ENCODE measurements at regions not wholly inside any gene's neighbourhood (a gene's known extent, or its start where the extent isn't known, plus 50 kb on each side); places are given as distances from the start of the nearest gene placed in this dataset.
A peak's percentile ranks its signal among the peaks of the same experiment; 100 is the strongest.
"Not testable (repeated sequence)": the region's sequence is repeated elsewhere in the genome, so short reads cannot be mapped to it uniquely, and the experiment has no call there.

DNA sequence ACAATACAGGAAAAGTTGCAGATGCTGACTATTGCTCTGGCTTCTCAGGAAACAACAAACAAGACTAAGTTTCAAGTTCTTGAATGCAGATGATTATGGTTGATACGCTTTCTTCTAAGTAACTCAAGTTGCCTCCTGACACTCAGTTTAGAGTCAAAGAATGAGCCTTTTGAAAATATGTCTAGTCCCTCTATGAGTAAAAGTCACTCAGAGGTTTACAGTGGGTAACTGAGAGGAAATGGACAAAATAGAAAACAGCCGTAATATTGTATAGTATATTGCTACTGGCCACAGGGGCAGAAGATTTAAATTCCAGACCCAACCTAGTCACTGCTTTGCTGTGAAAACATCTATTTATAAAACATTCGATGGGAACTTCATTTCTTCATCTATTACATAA lies 280.0 kb upstream of the ID4 start:
- DNase-seq (ENCODE audit: insufficient read length, low spot score) (no peak), FAIRE-seq (no peak)

DNA sequence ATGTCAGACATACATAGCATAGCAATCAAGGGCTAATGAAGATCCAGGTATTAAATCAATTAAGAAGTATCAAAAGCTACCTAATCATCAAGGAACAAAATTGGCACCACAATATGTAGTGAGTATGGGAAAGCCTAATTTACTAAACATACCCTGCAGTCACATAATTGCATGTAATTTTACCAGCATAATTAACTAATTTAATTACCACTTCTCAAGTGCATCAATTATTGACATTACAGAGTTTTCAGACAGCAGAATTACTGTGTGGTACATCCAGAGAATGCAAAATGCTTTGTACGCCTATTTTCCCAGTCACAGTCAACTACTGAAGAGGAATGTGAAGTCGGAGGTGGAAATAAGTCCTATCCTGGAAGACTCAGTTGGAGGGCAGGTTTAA lies 279.0 kb upstream of the ID4 start:
- FAIRE-seq = no peak
- no peak for DNase-seq (ENCODE audit: insufficient read length, low spot score)

DNA sequence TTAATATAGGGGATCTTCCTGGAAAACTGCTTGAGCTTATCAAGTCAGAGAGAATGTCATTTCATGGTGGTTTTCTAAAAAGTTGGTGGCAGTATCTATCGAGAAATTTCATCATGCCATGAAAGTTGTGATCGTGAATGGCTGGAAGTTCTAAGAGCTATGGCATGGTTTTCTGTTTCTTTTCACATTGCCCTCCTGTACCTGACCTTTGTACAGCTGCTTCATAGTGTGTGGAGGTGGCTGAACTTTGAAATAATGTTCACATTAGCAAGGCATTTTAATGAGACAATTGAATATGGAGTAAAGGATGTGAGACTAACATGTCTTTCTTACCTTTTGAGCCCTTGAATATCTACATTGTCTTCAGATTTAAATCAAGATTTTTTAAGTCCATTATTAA lies 278.2 kb upstream of the ID4 start:
- DNase-seq (ENCODE audit: insufficient read length, low spot score) = no peak
- FAIRE-seq = no peak

DNA sequence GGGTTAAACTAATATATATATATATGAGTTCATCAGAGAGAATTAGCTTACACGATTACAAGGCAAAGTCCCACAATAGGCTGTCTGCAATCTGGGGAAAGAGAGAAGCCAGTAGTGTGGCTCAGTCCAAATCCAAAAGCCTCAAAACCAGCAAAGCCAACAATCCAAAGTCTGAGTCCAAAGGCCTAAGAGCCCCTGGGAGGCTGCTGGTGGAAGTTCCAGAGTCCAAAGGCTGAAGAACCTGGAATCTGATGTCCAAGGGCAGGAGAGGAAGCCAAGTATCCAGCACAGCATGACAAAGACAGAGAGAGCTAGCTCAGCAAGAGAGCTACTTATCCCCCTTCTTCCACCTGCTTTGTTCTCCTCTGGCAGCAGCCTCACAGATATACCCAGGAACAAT lies 274.7 kb upstream of the ID4 start:
- DNase-seq (ENCODE audit: insufficient read length, low spot score) = no peak
- FAIRE-seq = no peak

DNA sequence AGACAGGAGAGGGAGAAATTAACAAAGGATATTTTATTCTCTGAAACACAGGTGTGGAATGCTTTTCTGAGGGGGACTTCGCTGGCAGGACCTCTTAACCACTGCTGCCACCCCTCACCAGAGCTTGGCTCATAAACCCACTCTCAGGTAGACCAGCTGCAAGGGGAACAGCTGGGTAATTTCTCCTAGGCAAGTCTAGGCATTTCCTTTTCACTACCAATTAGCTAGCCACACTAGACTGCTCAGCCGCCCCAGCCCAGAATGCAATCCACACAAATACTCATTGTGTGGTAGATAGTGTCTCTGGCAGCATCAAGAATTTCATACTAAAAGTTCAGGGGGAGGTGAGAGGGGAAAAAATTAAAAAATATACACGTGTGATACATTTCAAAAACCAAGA lies 267.6 kb upstream of the ID4 start:
- FAIRE-seq (no peak), DNase-seq (ENCODE audit: insufficient read length, low spot score) (no peak)

DNA sequence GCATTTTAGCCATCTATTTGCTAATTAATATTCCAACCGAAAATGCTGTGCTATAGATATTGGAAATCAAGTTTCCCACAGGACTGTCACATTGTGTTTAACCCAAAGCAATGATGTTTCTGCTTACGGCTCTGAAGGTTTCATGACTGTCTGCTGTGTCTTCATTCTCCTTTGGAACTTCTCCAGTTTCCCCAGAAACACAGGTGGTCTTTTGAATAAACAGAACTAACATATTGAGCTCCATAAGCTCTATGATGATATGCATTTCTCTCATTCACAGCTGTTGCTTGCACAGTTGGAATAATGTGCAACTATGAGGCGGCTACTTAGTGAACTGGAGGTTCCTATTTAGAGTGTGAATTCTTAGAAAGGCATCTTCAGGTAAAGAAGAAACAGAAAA lies 266.0 kb upstream of the ID4 start:
- FAIRE-seq = no peak

DNA sequence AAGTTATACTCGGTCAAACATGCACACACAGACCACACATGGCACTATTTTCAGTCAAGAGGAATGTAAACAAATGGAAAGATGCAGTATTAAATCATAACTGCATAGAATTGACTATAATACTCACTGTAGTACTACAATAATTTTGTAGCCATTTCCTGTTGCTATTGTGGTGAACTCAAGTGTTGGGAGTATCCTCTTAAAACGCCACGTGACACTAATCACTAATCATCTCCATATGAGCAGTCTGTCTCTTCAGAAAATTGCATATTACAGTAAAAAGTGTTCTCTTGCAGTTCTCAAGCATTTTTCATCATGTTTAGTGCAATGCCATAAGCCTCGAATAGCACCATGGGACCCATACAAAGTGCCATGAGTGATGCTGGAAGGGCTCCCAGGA lies 258.7 kb upstream of the ID4 start:
- FAIRE-seq = no peak
- DNase-seq (ENCODE audit: insufficient read length, low spot score) = no peak

More for the DNA sequence above, 266.0 kb upstream of the ID4 start:
- DNase-seq (ENCODE audit: insufficient read length, low spot score) = no peak

DNA sequence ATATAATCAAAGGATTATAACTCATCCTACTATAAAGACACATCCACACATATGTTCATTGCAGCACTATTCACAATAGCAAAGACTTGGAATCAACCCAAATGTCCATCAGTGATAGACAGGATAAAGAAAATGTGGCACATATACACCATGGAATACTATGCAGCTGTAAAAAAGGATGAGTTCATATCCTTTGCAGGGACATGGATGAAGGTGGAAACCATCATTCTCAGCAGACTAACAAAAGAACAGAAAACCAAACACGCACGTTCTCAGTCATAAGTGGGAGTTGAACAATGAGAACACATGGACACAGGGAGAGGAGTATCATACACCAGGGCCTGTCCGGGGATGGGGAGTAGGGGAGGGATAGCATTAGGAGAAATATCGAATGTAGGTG lies 253.0 kb upstream of the ID4 start:
- DNase-seq (ENCODE audit: insufficient read length, low spot score); FAIRE-seq: not testable (repeated sequence)

DNA sequence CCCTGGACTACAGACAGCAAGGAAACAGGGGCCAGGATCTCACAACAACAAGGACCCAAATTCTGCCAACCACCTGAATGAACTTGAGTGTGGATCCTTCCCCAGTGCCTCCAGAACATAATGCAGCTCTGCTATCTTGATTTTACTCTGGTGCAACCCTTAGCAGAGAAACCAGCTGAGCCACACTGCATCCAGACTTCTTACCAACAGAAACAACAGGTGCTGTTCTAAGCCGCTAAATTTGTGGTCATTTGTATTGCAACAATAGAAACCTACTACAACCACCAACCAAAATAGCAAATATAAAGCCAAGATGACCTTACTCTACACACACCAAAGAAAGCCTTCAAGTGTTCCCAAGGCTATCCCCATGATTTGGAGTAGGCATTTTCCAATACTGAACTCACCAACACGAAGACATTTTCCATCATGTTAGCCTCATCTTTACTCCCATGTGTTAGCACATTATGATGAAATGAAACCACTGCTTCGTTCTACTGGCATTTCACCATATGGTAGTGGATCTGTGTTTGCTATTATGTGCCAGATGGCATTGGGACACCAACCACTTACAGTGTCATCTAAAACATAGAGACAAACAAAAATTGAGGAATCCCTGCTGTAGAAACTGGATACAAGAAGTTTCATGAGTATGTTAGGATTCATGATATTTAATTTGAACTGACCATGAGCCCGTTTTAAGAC lies 249.8 kb upstream of the ID4 start:
- no peak for DNase-seq (ENCODE audit: insufficient read length, low spot score)
- FAIRE-seq = no peak

DNA sequence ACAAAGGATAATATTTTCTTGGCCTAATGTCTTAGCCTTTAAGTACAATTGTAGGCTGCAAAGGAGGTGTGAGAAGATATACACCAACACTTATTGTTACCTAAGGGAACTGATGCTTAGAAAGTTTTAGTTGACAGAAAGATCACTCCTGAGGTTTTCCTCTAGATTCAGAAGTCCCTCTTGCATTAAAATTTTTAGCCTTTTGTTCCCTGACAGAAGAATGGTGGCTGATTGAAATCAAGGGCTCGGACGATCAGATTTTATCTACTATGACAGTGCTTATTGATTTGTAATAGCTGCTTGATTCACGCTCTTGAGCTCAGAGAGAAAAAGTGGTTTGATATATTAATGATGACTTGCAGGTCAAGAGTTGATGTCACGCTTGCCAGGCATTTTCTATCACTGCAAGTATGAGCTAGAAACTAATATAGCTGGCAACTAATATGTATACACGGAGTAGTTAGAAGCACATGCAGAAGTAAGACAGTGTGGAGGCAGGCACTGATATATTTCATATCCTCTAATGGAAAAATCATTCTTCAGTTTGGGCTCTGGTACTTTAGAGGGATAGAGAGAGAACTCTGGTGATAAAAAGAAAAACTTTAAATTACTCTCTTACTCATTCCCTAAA lies 246.6 kb upstream of the ID4 start:
- no peak for FAIRE-seq
- no peak for DNase-seq (ENCODE audit: insufficient read length, low spot score)

DNA sequence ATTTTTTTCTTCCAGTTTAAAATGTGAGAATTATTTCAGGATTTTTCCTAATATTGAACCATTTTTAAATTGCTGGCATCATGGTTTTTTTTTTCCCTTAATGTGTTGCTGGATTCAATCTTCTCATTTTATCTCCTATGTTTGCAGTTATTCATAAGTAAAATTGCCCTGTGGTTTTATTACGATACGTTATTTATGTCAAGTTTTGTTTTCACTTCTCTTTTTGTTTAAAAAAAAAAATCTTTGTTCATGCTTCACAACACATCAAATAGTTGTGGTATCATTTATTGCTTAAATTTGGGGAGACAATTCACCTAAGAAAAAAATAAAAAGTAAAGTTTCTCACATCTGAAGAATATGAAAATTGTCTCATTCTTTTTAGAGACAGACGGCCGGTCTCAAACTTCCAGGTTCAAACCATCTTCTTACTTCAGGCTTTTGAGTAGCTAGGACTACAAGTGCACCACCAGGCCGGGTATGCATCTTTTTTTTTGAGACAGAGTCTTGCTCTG lies 239.3 kb upstream of the ID4 start:
- no peak for FAIRE-seq
- no peak for DNase-seq (ENCODE audit: insufficient read length, low spot score)

DNA sequence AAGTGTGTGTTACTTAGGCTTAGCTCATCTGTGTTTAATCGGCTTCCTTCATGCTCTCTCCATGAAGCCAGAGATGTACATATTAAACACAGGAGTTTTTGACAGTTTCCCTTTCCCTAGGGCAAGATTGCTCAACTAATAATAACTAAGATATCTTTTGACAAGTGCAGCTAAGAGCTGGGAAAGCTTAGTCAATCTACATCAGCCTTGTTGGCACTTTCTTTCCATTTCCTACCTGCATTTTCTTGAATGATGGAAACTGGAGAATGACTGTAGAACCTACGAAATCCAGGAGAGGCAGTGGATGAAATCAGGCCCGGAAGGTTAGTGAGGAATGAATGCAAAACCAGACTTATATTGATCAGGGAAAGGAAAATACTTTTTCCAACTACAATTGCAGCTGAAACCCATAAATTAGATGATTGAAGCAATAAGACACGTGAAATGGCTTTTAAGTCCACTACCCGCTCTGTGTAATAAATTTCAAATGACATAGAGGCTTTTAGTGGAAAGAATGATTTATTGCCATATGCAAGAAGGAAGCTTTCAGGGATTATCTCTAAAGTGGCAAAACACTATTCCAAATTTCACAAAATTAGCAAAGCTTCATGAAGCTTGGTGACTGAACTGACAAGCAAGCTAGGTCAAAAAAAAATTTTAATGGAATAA lies 237.2 kb upstream of the ID4 start:
- FAIRE-seq (no peak), DNase-seq (ENCODE audit: insufficient read length, low spot score) (peak; percentile 5)

DNA sequence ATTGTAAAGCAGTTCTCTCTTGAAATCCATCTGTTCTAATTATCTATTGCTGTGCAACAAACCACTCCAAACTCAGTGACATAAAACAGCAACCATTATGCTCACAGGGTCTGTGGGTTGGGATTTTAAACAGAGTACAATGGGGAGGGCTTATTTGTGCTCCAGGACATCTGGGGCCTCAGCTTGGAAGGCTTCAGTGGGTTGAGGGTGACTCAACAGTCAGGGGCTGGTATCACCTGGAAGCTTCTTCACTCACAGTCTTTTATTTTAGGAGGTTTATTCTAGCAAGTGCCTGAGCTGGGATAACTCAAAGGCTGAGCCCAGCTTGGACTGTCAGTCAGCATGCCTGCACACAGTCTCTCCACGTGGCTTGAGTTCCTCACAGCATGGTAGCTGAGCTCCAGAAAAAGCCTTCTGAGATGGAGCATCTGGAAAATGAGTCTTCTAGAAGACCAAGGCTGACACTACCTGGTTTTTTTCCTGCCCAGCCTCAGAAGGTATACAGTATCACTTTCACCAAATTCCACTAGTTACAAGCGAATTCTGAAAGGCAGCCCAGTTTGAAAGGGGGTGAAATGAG lies 234.6 kb upstream of the ID4 start:
- DNase-seq (ENCODE audit: insufficient read length, low spot score) (no peak), FAIRE-seq (no peak)

DNA sequence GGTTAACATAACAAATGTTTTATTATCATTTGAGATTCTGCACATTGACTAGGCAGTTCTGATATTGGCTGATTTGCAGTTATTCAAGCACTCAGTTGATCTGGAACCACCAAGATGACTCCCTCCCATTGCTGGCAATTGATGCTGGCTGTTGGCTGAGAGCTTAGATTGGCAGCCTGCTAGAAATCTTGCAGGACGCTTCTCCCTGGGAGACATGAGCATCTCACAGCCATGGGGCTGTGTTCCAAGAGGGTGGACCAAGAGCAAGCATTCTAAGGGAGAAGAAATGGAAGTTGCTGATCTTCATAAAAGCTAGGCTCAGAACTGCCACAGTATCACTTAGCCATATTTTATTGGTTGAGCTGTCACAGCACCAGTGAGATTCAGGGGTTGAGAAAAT lies 233.4 kb upstream of the ID4 start:
- DNase-seq (ENCODE audit: insufficient read length, low spot score) = no peak

DNA sequence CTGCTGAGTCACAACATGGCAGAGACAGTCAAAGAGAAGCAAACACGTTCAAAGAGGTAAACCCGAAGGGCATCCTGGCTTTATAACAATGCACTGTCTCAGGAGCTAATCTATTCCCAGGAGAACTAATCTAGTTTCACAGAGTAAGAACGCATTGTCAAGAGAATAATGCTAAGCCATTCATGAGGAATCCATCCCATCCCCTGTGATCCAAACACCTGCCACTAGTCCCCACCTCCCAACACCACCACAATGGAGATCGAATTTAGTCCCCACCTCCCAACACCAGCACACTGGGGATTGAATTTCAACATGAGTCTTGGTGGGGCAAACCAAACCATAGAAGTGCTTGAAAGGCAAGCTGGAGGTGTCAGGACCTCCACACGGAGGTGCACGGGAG lies 231.5 kb upstream of the ID4 start:
- FAIRE-seq = no peak
- DNase-seq (ENCODE audit: insufficient read length, low spot score) = no peak

More for the DNA sequence above, 233.4 kb upstream of the ID4 start:
- FAIRE-seq = no peak

DNA sequence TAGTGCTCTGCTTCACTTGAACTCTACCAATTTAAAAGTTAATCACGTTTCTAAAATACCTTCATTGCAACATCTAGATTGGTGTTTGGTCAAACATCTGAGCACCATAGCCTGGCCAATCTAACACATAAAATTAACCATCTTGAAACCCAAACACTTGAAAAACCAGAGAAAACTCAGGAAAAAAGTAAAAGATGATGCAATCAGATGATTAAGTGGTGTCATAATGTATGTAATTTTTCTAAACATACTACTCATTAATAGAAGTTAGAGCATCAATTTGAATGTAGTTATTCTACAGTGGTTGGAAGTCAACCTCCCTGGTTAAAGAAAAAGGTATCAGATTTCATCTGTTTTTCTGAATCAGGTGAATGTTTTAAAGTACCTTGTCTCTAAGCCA lies 228.6 kb upstream of the ID4 start:
- FAIRE-seq = no peak
- DNase-seq (ENCODE audit: insufficient read length, low spot score) = no peak

DNA sequence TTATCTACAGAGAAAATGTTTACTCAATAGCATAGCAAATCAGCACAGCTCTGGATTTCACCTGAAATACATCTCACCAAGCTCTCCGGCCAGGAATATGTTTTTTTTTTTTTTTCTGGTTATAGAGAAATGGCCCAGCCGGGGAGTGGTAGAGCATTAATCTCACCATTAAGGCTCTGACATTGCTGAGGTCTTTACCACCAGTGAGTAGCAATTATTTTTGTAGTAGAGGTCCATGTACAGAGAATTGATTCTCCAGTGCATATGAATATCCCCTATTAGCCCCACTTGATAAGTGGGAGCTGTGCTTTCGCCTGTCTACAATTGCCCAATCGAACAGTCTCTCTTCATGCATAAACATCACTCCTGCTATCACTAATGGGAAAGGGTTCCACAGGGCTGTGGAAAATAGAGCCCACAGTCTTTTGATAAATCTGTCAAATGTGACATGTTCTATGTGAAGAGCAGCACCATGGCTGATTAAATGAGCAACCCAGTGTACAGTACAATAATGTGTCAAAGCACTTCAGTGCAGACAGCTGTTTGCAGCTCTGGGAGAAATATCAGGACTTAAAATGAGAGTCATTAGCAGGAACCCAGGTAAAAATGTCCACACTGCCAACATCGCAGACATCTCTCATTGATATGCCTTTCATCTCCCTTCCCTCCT lies 227.1 kb upstream of the ID4 start:
- FAIRE-seq = no peak
- no peak for DNase-seq (ENCODE audit: insufficient read length, low spot score)

DNA sequence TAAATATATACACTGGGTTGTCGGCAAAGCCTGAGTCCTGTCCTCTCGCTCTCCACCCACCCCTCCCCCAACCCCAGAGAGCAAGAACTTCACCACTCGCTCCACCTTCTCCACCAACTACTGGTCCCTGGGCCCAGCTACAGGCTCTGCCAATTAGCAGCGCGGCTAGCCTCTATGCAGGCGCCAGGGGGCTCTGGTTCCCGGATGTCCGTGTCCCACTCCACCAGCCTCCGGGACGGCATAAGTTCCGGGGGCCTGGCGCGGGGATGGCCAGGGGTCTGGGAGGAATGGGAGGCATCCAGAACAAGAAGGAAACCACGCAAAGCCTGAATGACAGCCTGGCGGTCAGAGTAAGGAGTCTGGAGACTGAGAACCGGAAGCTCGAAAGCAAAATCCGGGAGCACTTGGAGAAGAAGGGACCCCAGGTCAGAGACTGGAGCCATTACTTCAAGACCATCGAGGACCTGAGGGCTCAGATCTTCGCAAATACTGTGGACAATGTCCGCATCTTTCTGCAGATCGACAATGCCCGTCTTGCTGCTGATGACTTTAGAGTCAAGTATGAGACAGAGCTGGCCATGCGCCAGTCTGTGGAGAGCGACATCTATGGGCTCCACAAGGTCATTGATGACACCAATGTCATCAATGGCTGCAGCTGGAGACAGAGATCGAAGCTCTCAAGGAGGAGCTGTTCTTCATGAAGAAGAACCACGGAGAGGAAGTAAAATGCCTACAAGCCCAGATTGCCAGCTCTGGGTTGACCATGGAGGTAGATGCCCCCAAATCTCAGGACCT lies 224.3 kb upstream of the ID4 start:
- DNase-seq (ENCODE audit: insufficient read length, low spot score); FAIRE-seq: not testable (repeated sequence)

DNA sequence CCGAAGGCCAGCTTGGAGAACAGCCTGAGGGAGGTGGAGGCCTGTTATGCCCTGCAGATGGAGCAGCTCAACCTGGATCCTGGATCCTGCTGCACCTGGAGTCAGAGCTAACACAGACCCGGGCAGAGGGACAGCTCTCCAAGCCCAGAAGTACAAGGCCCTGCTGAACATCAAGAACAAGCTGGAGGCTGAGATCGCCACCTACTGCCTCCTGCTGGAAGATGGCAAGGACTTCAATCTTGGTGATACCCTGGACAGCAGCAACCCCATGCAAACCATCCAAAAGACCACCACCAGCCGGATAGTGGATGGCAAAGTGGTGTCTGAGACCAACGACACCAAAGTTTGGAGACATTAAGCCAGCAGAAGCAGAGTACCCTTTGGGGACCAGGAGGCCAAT lies 223.5 kb upstream of the ID4 start:
- no peak for DNase-seq (ENCODE audit: insufficient read length, low spot score)
- no peak for FAIRE-seq

DNA sequence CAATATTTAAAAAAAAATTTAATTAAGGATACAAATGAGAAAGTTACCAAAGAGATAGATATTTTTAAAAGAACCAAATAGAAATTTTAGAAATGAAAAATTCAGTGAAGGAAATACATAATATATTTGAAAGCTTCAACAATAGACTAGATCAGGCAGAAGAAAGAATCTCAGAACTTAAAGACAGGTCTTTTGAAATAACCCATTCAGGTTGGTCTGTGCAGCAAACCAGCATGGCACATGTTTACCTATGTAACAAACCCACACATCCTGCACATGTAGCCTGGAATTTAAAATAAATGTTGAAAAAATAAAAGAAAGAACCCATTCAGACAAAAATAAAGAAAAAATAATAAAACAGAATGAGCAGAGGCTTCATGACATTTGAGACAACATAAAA lies 221.1 kb upstream of the ID4 start:
- DNase-seq (ENCODE audit: insufficient read length, low spot score) (no peak), FAIRE-seq (no peak)

Data from HTR-8/SVneo (cell line).